HG03521 (cell line): ENCODE measurements at regions not wholly inside any gene's neighbourhood (a gene's known extent, or its start where the extent isn't known, plus 50 kb on each side); places are given as distances from the start of the nearest gene placed in this dataset.
"Not testable (repeated sequence)": the region's sequence is repeated elsewhere in the genome, so short reads cannot be mapped to it uniquely, and the experiment has no call there.

Experiments
- ATAC-seq: cut with Tn5 transposase; IDR thresholded peaks from one replicate; pipeline ENCODE4 v1.9.1; 2021; ENCODE audit warnings: mild to moderate bottlenecking, moderate library complexity; ENCODE audit not compliant: unreplicated experiment

DNA sequence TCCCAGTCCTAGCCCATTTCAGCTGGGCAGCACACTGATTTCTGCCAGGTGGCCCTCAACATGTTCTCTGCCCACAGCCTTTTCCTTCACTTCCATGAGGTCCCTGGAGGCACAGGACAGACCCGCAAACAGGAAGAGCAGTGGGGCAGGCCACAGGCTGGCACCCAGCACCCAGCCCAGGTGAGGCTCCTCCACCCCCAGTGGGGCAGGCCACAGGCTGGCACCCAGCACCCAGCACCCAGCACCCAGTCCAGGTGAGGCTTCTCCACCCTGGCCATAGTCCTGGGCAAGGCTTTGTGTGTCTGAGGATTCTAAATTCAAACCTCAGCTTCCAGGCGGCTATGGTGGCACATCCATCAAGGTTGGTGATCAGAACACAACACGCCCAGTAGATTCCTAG lies 1413.0 kb downstream of the BRD1 start:
- no peak for ATAC-seq

DNA sequence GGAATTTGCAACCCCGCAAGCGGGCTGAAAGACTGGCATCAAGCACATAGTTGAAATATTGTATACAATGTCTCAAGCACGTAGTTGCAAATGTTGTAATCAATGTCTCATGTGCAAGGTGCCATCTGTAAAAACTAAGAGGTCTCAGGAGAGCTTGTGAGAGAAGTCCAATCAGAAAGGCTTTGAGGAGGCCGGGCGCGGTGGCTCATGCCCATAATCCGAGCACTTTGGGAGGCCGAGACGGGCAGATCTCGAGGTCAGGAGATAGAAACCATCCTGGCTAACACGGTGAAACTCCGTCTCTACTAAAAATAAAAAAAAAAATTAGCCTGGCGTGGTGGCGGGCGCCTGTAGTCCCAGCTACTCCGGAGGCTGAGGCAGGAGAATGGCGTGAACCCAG lies 1414.7 kb downstream of the BRD1 start:
- not testable (repeated sequence) for ATAC-seq

DNA sequence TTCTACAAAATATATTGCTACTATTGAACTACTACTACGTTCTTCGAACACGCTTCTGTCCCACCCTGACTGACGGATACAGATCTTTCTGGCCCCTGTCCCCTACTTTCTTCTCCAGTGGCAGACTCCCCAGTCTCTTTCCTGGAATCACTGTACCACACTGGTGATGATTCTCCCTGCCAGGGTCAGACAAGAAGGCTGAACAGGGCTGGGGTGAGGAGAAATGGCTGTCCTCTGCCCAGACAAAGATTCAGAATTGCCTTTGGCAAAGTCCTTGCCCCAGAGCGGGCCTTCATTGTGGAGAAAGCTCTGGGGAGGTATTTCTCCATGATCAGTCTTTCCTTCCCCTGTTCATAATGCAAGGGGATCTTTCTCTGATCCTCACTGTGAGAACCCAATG lies 1417.1 kb downstream of the BRD1 start:
- no peak for ATAC-seq

DNA sequence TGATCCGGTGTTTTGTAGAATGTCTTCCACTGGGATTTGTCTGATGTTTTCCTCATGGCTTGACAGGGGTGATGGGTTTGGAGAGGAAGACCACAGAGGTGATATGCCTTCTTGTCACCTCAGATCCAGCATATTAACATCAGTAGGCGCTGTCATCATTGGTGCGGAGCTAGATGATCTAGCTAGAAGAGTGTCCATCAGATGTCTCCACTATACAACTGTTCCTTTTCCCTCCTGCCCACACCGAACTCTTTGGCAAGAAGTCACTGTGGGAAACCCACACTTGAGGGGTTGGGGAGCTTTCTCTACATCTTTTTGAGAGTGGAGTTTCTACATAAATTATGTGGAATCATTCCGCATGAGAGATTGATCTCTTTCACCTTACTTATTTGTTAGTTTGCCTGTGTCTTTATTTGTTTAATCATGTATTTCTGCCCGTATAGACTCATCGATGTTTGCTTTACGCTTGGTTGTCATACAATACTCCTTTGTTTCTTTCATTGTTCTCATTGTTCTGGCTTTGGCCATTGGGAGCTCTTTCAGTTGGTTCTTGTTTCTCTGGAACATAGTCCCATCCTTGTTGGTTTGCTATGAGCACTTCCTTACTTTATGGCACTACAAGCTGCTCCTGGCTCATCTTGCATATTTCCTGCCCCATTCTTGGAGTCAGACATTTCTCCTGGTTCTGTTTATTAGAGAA lies 1420.3 kb downstream of the BRD1 start:
- ATAC-seq, result no peak

DNA sequence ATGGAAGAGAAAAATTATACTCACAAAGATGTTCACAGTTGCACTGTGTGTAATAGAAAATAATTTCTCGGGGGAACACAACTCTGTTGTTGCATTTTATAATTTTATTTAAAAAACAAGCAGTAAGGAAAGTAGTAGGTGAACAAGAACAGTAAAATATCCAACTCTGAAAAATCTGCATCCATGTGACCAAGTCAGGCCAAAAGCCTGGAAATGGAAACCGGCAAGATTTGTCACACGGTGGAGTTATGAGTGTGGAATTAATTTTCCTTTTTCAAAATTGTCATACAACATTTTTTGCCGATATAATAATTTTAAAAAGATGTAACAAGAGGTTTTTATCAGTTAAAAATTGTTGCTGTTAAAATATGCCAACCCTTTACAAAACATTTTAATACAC lies 1421.5 kb downstream of the BRD1 start:
- no peak for ATAC-seq

DNA sequence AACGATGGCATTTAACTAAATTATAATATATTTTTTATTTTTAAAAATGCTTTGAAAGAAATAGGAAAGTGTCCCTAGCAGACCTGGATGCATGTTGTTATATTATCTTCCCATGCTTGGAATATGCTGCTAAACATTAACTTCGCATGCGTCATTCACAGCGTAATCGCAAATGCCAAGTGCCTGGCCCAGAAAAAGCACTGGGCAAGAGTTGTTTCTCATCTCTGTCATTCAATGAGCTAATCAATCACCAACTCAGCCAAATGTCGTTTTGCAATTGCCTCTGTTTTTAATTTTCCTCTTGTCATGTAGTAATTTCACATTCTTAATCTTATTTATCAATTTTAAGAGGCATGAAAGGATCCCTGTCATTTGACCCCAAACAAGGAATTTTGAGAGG lies 1421.9 kb downstream of the BRD1 start:
- ATAC-seq, result no peak

DNA sequence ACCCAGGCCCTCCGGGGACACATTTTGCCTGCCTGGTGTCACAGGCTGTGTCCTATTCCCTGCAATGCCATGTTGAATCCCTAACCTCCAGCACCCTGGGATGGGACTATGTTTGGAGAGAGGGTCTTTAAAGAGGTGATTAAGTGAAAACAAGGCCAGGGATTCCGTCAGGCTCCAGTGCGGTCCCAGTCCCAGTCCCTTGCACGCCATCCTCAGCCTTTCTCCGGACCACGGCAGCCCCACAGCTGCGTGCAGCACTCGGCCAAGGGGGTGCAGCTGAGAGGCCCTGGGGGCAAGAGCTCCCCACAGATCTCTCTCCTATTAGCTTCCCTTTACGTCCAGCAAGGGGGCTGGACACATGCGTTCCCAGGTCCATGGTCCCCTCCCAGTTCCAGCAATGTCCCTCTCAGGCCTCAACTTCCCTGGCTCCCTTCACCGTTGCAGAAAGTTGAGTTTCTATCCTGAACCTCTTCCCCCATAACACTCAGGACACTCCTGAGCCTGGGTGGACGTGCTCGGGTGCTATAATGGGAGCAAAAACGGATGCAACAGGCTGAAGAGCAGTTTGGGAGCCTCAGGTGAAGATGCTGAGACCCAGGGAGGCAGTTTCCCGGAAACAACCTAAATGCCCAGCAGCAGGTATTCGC lies 1422.7 kb downstream of the BRD1 start:
- ATAC-seq, result no peak

DNA sequence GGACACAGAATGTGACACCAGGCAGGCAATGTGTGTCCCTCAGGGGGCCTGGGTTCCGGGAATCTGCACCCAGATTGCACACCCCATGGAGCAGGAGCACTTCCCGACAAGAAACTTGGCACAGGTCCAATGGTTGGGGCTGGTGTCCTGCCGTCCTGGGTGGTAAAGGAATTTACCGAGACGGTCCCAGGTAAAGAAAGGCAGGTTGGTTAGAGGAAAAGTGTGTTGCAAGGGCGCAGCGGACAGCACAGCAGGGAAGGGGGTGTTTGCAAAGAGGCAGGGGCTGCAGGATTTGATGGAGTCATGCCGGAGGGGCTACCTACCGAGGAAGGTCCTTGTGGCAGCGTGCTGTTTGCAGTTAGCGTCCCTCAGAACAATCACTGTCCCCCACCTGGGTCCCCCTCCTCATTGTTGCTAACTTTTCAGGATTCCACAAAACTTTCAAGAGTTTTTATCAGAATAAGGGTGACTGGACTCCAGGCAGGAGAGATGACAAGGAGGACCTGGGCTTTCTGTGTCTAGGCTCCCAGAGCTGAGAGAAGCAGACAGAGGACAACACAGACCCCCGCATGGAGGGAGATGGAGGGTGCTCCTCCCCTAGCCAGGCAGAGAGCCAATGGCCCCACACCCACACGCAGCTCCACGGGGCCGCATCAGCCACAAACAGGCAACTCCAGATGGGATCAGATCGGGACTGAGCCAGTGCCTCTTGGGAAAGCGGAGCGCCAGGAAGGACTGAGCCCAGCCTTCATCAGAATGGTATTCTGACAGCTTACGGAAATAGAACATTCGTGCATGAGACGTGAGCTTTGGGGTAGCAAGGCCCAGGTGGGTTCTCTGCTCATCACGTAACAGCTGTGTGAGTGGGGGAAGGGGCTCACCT lies 1423.9 kb downstream of the BRD1 start:
- no peak for ATAC-seq

DNA sequence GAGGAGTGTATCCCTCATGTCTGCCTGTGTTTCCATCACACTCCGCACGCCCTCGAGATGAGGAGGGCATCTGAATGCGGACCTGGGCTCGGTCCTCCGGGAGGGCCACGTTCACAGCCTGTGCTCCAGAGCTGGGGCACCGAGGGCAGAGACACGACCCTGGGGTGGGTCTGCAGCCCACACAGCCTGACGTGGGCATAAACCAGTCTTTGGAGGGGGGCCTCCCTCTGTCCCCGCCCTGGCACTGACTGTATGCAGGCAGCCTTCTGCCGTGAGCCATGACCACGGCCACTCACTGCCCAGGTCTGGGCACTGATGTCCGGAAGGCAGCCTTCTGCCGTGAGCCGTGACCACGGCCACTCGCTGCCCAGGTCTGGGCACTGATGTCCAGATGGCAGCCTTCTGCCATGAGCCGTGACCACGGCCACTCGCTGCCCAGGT lies 1425.1 kb downstream of the BRD1 start:
- no peak for ATAC-seq

DNA sequence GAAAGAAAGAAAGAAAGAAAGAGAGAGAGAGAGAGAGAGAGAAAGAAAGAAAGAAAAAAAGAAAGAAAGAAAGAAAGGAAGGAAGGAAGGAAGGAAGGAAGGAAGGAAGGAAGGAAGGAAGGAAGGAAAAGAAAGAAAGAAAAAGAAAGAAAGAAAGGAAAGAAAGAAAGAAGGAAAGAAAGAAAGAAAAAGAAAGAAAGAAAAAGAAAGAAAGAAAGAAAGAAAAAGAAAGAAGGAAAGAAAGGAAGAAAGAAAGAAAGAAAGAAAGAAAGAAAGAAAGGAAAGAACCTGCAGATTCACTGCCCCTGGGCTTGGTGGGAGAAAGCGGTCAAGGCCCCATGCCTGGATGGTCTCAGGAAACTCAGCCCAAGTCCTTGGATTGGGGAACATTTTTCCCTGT lies 1426.2 kb downstream of the BRD1 start:
- not testable (repeated sequence) for ATAC-seq

DNA sequence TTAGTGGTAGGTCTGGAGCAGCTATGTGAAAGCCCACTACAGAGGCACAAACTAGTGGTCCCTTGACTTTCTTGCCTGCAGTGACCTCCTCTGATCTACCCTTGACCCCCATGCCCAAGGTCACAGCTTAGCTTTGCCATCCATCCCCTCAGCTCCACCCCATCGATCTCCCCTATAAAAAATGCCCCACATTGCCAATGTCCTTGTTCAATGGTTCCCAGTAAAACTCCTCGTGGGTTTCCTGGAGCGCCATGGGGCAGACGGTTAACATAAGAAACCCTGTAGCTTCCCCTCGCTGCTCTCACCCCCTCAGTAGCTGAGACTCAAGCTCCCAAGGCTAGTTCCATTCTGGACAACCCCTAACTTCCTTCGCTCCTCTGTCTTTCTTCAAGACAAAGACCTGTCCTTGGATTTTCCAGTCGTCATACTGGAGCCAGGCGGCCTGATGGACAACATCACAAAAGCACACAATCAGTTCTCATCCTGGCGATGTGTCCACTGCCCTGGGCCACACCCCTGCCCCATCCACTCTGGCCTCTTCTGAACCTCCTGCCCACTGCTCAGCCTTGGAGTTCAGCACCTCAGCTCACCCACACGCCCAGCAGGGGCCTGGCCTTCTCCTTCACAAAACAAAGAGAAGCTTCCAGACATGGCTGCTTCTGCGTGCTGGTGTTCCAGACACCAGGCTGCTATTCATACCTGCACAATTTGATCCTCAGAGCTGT lies 1429.3 kb downstream of the BRD1 start:
- ATAC-seq, result no peak

DNA sequence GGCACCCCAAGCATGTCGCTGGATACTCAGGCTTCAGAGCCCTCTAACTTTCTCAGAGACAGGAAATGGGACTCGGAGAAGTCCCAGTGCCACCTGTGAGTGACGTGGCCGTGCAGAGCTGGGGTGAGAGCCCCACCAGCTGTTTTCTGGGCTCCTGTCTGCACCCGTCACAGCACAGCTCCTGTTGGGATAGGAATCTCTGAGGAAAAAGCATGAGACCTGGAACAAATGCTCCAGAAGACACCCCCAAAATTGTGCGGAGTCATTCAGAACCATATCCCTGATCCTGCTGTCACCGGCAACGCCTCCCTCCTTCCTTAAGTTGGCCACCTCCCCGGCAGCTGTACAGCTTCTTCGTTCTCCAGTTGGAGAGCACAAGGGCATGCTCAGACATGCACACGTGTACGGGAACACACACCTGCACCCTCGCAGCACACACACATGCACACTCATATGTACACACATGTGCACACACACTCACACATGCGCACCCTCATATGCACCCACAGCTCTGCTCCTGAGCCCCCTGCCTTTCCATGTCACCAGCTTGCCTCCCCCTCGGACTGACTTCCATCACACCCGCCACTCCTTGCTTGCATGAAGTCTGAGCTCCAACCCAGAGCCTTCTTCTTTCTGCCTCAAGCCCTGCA lies 1430.0 kb downstream of the BRD1 start:
- no peak for ATAC-seq

DNA sequence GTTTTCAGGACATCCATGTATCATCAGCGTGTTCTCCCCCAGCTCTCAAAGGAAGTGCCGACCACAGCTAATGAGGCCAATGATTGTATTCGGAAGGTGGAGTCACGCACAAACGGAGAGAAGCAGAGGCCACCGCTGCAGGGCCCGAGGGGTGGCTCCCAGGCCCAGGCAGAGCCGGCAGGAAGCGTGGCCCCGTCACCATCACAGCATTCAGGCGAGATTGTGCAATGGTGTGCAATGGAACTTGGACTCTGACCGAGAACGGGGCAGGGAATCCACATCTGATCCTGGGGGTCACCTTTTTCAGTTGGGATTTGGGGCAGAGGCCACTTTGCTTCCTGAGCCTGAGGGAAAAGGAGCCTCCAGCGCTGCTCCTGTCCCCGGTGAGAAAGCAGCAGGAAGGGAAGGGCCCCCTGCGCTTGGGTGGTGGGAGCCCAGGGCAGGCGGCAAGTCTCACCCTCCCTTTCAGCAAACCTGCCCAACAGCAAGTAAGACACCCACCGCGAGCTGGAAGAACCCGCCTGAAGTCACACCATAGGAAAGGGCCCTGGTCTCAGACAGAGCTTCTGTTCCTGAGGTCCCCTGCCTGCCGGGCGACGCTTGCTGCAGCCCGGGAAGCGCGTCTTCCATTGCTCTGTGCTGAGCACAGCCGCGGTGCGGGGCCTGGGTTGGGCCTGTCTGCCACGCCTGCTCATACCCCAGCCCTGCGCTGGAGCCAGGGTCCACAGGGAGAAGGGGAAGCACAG lies 1430.7 kb downstream of the BRD1 start:
- ATAC-seq, result no peak

DNA sequence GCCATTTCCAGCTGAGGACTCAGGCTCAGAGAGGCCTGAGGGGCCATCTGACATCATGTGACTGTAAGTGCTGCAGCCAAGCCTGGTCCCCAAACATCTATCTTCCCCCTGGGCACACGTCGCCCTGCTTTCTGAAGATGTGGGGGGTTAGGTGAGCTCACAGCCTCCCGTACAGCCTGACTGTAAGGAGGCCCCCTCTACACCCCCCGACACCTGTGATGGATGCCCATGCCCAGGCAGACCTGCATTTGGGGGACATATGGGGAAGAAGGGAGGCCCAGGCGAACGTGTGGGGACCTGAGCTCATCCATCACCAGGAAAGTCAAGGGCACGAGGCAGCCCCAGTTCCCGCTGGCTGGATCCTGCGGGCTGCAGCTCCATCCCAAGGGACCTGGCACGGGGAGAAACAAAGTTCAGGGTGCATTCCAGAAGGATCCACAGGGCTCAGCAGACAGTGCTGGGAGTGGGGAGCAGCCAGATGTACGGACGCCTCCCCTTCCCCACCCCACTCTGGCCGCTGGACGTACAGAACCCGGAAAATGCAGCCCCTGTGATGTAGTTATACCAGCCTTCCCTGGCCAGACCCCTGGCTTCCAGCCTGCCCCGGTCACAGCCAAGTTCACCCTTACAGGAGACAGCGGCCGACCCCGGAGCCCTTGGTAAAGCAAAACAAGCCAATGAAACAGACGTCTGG lies 1431.4 kb downstream of the BRD1 start:
- ATAC-seq, result no peak

DNA sequence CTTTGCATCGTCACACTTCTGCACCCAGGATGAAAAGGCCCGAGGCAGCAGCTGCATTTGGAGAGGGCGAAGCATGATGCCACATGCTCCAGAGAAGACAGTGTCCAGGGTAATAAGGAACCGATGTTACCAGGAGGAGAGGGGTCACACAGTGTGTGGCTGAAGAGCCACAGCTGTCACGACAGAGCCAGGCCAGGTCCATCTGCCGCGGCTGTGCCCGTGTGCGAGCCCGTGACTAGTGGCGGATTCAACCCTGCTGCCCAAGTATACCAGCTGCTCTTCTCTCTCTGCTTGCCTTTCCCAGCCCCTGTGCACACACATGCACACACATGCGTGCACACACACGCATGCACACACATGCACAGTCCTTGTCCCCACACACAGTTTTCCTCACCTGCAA lies 1432.5 kb downstream of the BRD1 start:
- ATAC-seq, result no peak

DNA sequence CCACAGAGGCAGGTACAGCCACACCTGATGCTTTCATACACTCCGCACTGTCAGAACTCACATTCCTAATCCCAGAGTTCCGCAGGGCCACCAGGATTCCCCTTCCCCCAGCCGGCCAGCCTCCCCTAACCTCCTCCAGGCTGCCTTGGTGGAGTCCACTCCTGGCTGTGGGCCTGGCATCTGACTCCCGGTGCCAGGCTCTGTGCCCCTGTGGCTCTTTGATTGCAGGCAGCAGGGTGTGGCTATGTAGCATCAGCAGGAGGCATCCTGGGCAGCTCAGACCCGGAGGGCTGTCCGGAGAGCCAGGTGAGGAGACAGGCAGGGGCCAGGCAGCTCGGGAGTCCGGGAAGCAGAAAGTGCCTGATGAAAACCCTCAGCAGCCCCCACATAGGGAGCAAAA lies 1432.9 kb downstream of the BRD1 start:
- no peak for ATAC-seq

DNA sequence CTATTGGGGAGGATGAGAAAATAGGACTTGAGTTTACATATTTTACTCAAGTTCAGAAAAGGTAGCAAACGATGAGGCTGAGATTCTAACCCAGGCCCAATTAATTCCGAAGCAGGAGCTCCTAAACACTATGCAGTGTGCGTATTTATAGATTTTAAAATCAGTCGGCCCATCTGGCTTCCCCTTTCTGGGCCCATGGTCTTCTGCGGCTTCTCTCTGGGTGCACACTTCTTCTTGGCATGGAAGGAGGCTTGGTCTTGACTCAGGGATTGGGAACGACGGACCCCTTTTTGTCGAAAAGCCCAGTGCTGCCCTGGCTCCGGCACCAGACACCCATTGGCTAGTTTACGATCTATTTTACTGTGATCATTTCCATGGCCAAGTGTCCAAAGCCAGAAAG lies 1433.8 kb downstream of the BRD1 start:
- no peak for ATAC-seq

DNA sequence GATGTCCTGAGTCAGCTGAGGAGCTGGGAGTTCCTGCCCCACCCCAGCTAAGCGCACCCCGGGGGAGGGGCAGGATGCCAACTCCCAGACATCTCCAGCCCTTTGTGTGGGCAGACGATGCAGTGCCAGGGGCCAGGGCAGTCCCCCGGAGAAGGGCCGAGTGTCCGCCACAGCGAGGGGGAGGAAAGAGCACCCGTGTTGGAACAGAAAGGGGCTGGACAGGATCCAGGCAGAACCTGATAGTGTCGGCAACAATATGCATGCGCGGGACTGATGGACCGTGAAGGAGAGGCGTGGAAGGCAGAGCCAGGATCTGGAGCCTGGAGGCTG lies 1434.7 kb downstream of the BRD1 start:
- ATAC-seq, result no peak

DNA sequence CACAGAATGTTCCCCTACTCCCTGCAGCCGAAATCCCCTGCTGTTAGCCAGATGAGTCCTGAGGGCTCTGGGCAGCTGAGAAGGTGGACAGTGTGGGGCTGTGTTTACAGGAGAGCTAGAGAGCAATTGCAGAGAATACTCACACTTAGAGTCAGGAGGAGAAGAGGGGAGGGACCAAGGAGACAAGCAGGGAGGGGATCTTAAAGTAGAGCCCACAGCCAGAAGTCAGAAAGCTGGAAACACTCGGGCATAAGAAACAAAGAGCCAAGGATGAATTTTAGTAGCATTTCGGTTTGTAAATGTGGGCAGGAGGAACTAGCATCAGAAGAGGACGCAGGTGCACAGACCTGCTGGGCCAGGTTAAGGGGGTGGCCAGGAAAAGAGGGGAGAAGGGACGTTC lies 1435.9 kb downstream of the BRD1 start:
- ATAC-seq, result no peak
